ENCODE measurements at regions not wholly inside any gene's neighbourhood (a gene's known extent, or its start where the extent isn't known, plus 50 kb on each side); places are given as distances from the start of the nearest gene placed in this dataset.

DNA sequence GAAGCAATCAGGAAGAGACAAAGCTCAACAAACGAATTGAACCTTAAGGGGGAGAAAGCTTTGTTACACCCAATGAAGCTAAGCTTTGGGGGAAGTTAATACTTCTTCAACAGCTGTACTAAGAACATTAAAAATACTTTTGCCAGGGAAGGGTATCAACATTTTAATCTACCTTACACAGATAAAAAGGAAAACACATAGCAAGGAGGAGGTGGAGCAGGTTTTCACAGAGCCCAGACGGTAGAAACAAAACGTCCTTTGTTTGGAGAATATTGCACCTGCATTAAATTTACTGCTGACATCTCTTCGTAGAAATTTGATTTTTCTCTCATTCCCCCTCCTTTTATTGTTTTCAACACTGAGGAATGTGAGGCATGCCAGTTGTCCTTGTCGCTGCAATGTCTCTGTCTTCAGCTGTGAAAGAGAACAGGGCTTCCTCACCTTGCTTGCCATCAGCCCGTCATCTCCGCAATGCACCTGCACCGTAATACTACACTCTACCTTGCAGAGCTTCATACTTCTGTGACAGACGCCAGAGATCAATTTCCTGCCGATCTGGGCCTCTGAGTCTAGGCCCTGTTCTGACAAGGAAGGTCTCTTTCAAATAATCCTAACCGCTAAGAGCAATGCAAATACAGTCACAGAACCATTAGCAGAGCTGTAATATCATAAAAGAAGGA, 270.8 kb downstream of the SPRY2 start:
- Mint-ChIP-seq H3K4me1 (peaks cover 23% of the 10 kb centered on the region), H3K4me3 (no peak overlapping the region), H3K9me3 (no peaks in the 10 kb centered on the region), H3K36me3 (ENCODE audit: low read depth) (no peaks in the 10 kb centered on the region), H3K27ac (0 out of 2 replicates have a peak overlapping the region, but pooled peaks have one; percentile 8), H3K27me3 (ENCODE audit: insufficient read depth, low read depth, poor library complexity) (peaks cover 2% of the 10 kb centered on the region)
- no peaks in the 10 kb centered on the region for H4K20me1 ChIP-seq (replicated peaks; ENCODE audit: insufficient read depth)
- no peak for TF ChIP-seq STAT1 (IDR thresholded peaks at IDR 0.05; ENCODE audit: unreplicated experiment)
- TF ChIP-seq EZH2 (IDR thresholded peaks at IDR 0.05; ENCODE audit: low read depth, unreplicated experiment) = no peak
- TF ChIP-seq, protein P1, sequence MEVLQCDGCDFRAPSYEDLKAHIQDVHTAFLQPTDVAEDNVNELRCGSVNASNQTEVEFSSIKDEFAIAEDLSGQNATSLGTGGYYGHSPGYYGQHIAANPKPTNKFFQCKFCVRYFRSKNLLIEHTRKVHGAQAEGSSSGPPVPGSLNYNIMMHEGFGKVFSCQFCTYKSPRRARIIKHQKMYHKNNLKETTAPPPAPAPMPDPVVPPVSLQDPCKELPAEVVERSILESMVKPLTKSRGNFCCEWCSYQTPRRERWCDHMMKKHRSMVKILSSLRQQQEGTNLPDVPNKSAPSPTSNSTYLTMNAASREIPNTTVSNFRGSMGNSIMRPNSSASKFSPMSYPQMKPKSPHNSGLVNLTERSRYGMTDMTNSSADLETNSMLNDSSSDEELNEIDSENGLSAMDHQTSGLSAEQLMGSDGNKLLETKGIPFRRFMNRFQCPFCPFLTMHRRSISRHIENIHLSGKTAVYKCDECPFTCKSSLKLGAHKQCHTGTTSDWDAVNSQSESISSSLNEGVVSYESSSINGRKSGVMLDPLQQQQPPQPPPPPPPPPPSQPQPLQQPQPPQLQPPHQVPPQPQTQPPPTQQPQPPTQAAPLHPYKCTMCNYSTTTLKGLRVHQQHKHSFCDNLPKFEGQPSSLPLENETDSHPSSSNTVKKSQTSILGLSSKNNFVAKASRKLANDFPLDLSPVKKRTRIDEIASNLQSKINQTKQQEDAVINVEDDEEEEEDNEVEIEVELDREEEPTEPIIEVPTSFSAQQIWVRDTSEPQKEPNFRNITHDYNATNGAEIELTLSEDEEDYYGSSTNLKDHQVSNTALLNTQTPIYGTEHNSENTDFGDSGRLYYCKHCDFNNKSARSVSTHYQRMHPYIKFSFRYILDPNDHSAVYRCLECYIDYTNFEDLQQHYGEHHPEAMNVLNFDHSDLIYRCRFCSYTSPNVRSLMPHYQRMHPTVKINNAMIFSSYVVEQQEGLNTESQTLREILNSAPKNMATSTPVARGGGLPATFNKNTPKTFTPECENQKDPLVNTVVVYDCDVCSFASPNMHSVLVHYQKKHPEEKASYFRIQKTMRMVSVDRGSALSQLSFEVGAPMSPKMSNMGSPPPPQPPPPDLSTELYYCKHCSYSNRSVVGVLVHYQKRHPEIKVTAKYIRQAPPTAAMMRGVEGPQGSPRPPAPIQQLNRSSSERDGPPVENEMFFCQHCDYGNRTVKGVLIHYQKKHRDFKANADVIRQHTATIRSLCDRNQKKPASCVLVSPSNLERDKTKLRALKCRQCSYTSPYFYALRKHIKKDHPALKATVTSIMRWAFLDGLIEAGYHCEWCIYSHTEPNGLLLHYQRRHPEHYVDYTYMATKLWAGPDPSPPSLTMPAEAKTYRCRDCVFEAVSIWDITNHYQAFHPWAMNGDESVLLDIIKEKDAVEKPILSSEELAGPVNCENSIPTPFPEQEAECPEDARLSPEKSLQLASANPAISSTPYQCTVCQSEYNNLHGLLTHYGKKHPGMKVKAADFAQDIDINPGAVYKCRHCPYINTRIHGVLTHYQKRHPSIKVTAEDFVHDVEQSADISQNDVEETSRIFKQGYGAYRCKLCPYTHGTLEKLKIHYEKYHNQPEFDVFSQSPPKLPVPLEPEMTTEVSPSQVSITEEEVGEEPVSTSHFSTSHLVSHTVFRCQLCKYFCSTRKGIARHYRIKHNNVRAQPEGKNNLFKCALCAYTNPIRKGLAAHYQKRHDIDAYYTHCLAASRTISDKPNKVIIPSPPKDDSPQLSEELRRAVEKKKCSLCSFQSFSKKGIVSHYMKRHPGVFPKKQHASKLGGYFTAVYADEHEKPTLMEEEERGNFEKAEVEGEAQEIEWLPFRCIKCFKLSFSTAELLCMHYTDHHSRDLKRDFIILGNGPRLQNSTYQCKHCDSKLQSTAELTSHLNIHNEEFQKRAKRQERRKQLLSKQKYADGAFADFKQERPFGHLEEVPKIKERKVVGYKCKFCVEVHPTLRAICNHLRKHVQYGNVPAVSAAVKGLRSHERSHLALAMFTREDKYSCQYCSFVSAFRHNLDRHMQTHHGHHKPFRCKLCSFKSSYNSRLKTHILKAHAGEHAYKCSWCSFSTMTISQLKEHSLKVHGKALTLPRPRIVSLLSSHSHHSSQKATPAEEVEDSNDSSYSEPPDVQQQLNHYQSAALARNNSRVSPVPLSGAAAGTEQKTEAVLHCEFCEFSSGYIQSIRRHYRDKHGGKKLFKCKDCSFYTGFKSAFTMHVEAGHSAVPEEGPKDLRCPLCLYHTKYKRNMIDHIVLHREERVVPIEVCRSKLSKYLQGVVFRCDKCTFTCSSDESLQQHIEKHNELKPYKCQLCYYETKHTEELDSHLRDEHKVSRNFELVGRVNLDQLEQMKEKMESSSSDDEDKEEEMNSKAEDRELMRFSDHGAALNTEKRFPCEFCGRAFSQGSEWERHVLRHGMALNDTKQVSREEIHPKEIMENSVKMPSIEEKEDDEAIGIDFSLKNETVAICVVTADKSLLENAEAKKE (CRISPR knock-in tag; IDR thresholded peaks at IDR 0.05) = no peak
- no peak for TF ChIP-seq POLR2AphosphoS5 (IDR thresholded peaks at IDR 0.05; ENCODE audit: low read depth)
- TF ChIP-seq, protein P2, sequence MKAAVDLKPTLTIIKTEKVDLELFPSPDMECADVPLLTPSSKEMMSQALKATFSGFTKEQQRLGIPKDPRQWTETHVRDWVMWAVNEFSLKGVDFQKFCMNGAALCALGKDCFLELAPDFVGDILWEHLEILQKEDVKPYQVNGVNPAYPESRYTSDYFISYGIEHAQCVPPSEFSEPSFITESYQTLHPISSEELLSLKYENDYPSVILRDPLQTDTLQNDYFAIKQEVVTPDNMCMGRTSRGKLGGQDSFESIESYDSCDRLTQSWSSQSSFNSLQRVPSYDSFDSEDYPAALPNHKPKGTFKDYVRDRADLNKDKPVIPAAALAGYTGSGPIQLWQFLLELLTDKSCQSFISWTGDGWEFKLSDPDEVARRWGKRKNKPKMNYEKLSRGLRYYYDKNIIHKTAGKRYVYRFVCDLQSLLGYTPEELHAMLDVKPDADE (IDR thresholded peaks at IDR 0.05) = no peak
- TF ChIP-seq JUNB (IDR thresholded peaks at IDR 0.05; ENCODE audit: unreplicated experiment) = no peak
- no peak for TF ChIP-seq EZH2phosphoT487 (IDR thresholded peaks at IDR 0.05; ENCODE audit: unreplicated experiment)
- no peak for TF ChIP-seq NANOG (IDR thresholded peaks at IDR 0.05; ENCODE audit: borderline replicate concordance)
- H3K4me1 ChIP-seq (ENCODE audit: insufficient read depth) = peaks cover 11% of the 10 kb centered on the region
- peak; percentile 72 for ATAC-seq
- no peaks in the 10 kb centered on the region for H3K79me2 ChIP-seq (replicated peaks; ENCODE audit: insufficient read depth)
- no peak overlapping the region for H3K4me3 ChIP-seq
- no peak overlapping the region for H3K4me2 ChIP-seq
- peaks cover 7% of the 10 kb centered on the region; the same call in 1 of the 2 replicates for H3K9me2 ChIP-seq (ENCODE audit: insufficient read depth)
- H2AFZ ChIP-seq = no peak overlapping the region
- no peaks in the 10 kb centered on the region for H3K36me3 ChIP-seq (ENCODE audit: insufficient read depth)
- no peaks in the 10 kb centered on the region for H3K27me3 ChIP-seq (ENCODE audit: insufficient read depth)
- H3F3A ChIP-seq (replicated peaks; ENCODE audit: low read depth) = no peaks in the 10 kb centered on the region
- no peak overlapping the region for H3K27ac ChIP-seq (ENCODE audit: low read depth)
- peak; percentile 61 for DNase-seq (ENCODE audit: low spot score)

All from GM23338 (cell line).